ENCODE measurements at regions not wholly inside any gene's neighbourhood (a gene's known extent, or its start where the extent isn't known, plus 50 kb on each side); places are given as distances from the start of the nearest gene placed in this dataset.

DNA sequence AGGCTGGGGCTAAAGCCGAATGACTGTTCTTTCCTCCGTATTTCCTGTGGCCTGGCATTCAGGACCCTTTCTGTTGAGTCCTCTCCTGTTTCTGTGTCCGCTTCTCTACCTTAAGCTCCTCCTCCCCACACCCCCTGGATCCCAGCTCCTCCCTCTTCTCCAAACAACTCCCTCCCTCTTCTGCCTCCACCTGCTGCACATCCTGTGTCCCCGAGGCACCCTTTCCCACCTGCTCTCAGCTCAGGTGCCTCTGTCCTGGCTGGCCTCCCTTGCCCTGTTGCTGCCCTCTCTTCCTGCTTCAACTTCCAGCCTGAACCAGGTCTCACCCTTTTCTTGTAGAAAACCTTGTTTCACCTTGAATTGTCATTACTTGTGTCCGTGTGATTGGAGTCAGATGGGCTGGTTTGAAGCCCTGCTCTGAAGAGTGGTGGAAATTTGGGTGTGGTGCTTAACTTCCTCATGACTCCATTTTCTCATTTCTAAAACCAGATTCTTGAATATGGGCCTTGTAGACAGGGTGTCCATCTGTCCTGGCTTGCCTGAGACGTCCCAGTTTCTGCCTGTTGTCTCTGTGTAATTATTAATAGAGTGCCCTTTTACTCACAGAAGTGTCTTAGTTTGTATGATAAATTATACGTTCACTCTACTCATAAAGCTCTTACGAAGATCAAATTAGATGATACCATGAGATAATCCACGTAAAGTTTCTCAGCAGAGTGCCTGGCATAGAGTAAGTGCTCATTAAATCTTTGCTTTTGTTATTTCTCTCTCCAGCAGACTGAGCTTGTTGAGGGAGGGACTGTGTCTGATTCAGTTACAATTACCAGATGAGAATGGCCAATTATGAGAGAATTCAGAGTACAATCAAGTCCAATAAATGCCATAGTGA lies 58.9 kb upstream of the TRABD2B start:
- no peak overlapping the region for H3K4me2 ChIP-seq (ENCODE audit: insufficient read depth, low read length)
- no peak overlapping the region for H3K4me3 ChIP-seq
- no peak for DNase-seq (ENCODE audit: extremely low read depth in 1 of 4, low spot score in 3 of 4)
- no peaks in the 10 kb centered on the region for H3K9me3 ChIP-seq (replicated peaks; ENCODE audit: control insufficient read depth, insufficient read depth, low read depth, low read length)
- no peak for TF ChIP-seq ZNF551 (CRISPR knock-in tag; IDR thresholded peaks at IDR 0.05)
- no peak for TF ChIP-seq ZNF431 (CRISPR knock-in tag; IDR thresholded peaks at IDR 0.05)
- TF ChIP-seq BDP1 (IDR thresholded peaks at IDR 0.05; ENCODE audit: insufficient read depth, insufficient read length), result no peak
- H3K27ac ChIP-seq (ENCODE audit: extremely low read depth, low read depth, low read length), result no peak overlapping the region
- peak; percentile 71 for ATAC-seq
- H2AFZ ChIP-seq (ENCODE audit: low read depth, low read length), result no peak overlapping the region
- FAIRE-seq, result no peak
- no peak overlapping the region for H3K9ac ChIP-seq (ENCODE audit: insufficient read depth in 1 of 2, low read depth in 2 of 2, low read length in 2 of 2)
- in situ Hi-C loops (cut with MboI), result no loop called here
- no peaks in the 10 kb centered on the region for H3K36me3 ChIP-seq (ENCODE audit: control insufficient read depth, insufficient read depth, low read length)
- H3K4me1 ChIP-seq (replicated peaks in 1 of 2; ENCODE audit: control insufficient read depth in 2 of 2, insufficient read depth in 2 of 2, low read length in 2 of 2), result no peaks in the 10 kb centered on the region
- CTCF ChIA-PET (ENCODE audit: low intra/inter-chr PET ratio), result no interaction called here
- under 1% methylated on average over 9 of the region's 9 CpGs for WGBS (ENCODE audit: insufficient coverage, low coverage, missing lambda C conversion rate)
- H3K27me3 ChIP-seq (ENCODE audit: control insufficient read depth in 2 of 2, insufficient read depth in 2 of 2, low read length in 2 of 2), result peaks cover 0 to 5% of the 10 kb centered on the region in 2 experiments; a peak in 2 of 5 replicates
- H3K9me1 ChIP-seq (ENCODE audit: control insufficient read depth, insufficient read depth, low read length), result no peaks in the 10 kb centered on the region
- no TSS peak for BruUV-seq (replicated peaks)
- intact Hi-C loops (cut with micrococcal nuclease), result no loop called here
- POLR2A ChIA-PET, result no interaction called here
- H3K79me2 ChIP-seq (ENCODE audit: control insufficient read depth, insufficient read depth, low read length), result no peaks in the 10 kb centered on the region
- no peaks in the 10 kb centered on the region; the same call in 1 of the 2 replicates for H4K20me1 ChIP-seq (replicated peaks; ENCODE audit: control insufficient read depth, insufficient read depth, low read length)

DNA sequence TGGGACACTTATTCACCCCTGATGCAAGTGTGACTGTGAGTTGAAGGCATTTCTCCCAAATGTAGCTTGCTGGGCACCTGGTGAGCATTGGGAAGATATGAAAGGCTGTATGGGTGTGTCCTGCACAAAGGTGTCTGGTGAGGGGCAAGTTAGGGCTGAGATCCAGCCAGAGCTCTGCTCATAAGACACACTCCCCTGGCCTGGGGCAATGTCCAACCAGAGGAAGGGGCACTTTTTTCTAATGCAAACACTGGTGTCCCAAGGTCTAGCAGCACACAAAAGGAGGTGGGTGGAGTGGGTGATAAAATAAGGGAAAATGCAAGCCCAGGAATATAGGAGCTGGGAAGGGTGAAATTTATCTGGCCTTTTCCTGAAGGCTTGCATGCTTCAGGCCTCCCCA lies 57.0 kb upstream of the TRABD2B start:
- in situ Hi-C loops (cut with MboI) (no loop called here), intact Hi-C loops (cut with micrococcal nuclease) (no loop called here)
- peaks cover 0 to 5% of the 10 kb centered on the region in 2 experiments; a peak in 2 of 5 replicates for H3K27me3 ChIP-seq (ENCODE audit: control insufficient read depth in 2 of 2, insufficient read depth in 2 of 2, low read length in 2 of 2)
- H3K4me1 ChIP-seq (replicated peaks in 1 of 2; ENCODE audit: control insufficient read depth in 2 of 2, insufficient read depth in 2 of 2, low read length in 2 of 2), result no peaks in the 10 kb centered on the region
- TF ChIP-seq SAFB2 (IDR thresholded peaks at IDR 0.05; ENCODE audit: borderline replicate concordance, low read depth, low read length, severe bottlenecking) (no peak), SUPT5H (IDR thresholded peaks at IDR 0.05) (no peak), TAF1 (IDR thresholded peaks at IDR 0.05; ENCODE audit: control insufficient read depth, extremely low read depth, insufficient read depth, low read length, severe bottlenecking) (no peak), NBN (IDR thresholded peaks at IDR 0.05; ENCODE audit: low read depth) (no peak), EP400 (IDR thresholded peaks at IDR 0.05) (no peak), ZNF408 (CRISPR knock-in tag; IDR thresholded peaks at IDR 0.05; ENCODE audit: low read depth) (no peak), ZFP30 (CRISPR knock-in tag; IDR thresholded peaks at IDR 0.05; ENCODE audit: borderline replicate concordance) (no peak), MTA2 (IDR thresholded peaks at IDR 0.05; ENCODE audit: low read depth) (no peak)
- H3K27ac ChIP-seq (ENCODE audit: extremely low read depth, low read depth, low read length), result no peak overlapping the region
- no peak overlapping the region for H2AFZ ChIP-seq (ENCODE audit: low read depth, low read length)
- no TSS peak for BruUV-seq (replicated peaks)
- H3K9me1 ChIP-seq (ENCODE audit: control insufficient read depth, insufficient read depth, low read length), result no peaks in the 10 kb centered on the region
- no peaks in the 10 kb centered on the region for H3K36me3 ChIP-seq (ENCODE audit: control insufficient read depth, insufficient read depth, low read length)
- H4K20me1 ChIP-seq (replicated peaks; ENCODE audit: control insufficient read depth, insufficient read depth, low read length), result no peaks in the 10 kb centered on the region
- no peak overlapping the region for H3K9ac ChIP-seq (ENCODE audit: insufficient read depth in 1 of 2, low read depth in 2 of 2, low read length in 2 of 2)
- FAIRE-seq (no peak), DNase-seq (ENCODE audit: extremely low read depth in 1 of 4, low spot score in 3 of 4) (no peak), ATAC-seq (no peak)
- ChIA-PET CTCF (ENCODE audit: low intra/inter-chr PET ratio) (no interaction called here), POLR2A (interaction anchor here (0.6 to 1.2 kb wide), 2 partner anchors 23 to 79 kb away, joined by 3 to 4 read pairs; no protein-coding TSS in a partner anchor)
- H3K4me3 ChIP-seq, result no peak overlapping the region
- H3K9me3 ChIP-seq (replicated peaks; ENCODE audit: control insufficient read depth, insufficient read depth, low read depth, low read length), result no peaks in the 10 kb centered on the region
- no peak overlapping the region for H3K4me2 ChIP-seq (ENCODE audit: insufficient read depth, low read length)
- no peaks in the 10 kb centered on the region for H3K79me2 ChIP-seq (ENCODE audit: control insufficient read depth, insufficient read depth, low read length)

All from K562 (cell line).